OCI-LY7 (cell line): ENCODE measurements at regions not wholly inside any gene's neighbourhood (a gene's known extent, or its start where the extent isn't known, plus 50 kb on each side); places are given as distances from the start of the nearest gene placed in this dataset. TPM values are rescaled to one million over a fixed set of nuclear protein-coding genes. Genes with fewer than 3 reads are reported as not detected.

Experiments
- BruUV-seq: library from RNA; stranded (reverse); fragments of 400-500 nt; replicated peaks from 2 replicates; lab custom pipeline; 2021; lab: Mats Ljungman, UMichigan
- CTCF ChIA-PET: fragments of 300-600 bp; sonication (Branson Sonifier 250); formaldehyde crosslinking; loops from one replicate; lab custom pipeline; 2022; ENCODE audit warnings: antibody characterized with exemption; ENCODE audit not compliant: unreplicated experiment; lab: Charles Lee
- POLR2A ChIA-PET: fragments of 300-600 bp; sonication (Branson Sonifier 250); formaldehyde crosslinking; loops from one replicate; lab custom pipeline; 2022; ENCODE audit warnings: antibody characterized with exemption; lab: Charles Lee
- DNase-seq: peaks from one replicate; pipeline ENCODE4 v3.0.0-alpha.2; 2015; ENCODE audit warnings: low spot score
- H2AFZ ChIP-seq: fragments of 200-600 bp; sonication (generic), shearing (Covaris generic); 2 replicates; pipeline ENCODE4 v1.6.1; 2014; ENCODE audit warnings: mild to moderate bottlenecking, antibody characterized with exemption, low read length, moderate library complexity
- H3K27ac ChIP-seq: fragments of 200-600 bp; sonication (generic); 2 replicates; pipeline ENCODE4 v1.5.1; 2014; ENCODE audit warnings: mixed run types, low read depth, mild to moderate bottlenecking, moderate library complexity, low read length, inconsistent platforms; ENCODE audit not compliant: poor library complexity, severe bottlenecking
- H3K36me3 ChIP-seq: fragments of 200-600 bp; sonication (generic); 2 replicates; pipeline ENCODE4 v1.6.1; 2014; ENCODE audit warnings: mild to moderate bottlenecking, antibody characterized with exemption, low read length, moderate library complexity, mixed read lengths; ENCODE audit not compliant: insufficient read depth
- H3K4me1 ChIP-seq: fragments of 200-600 bp; sonication (generic); 2 replicates; pipeline ENCODE4 v1.5.1; 2014; ENCODE audit warnings: mild to moderate bottlenecking, low read length; ENCODE audit not compliant: insufficient read depth, poor library complexity, severe bottlenecking
- H3K4me2 ChIP-seq: fragments of 200-600 bp; sonication (generic); 2 replicates; pipeline ENCODE4 v1.6.1; 2014; ENCODE audit warnings: mild to moderate bottlenecking, low read length
- H3K4me3 ChIP-seq: fragments of 200-600 bp; sonication (generic); 2 replicates; pipeline ENCODE4 v1.5.1; 2014; ENCODE audit warnings: mild to moderate bottlenecking, low read depth, low read length; ENCODE audit not compliant: poor library complexity, severe bottlenecking
- H3K79me2 ChIP-seq: fragments of 200-600 bp; sonication (generic); 2 replicates; pipeline ENCODE4 v1.6.1; 2016; ENCODE audit warnings: low read depth, mild to moderate bottlenecking, low read length, moderate library complexity, mixed read lengths; ENCODE audit not compliant: insufficient read depth
- H3K9me2 ChIP-seq: fragments of 200-600 bp; sonication (generic); 2 replicates; pipeline ENCODE4 v1.6.1; 2016; ENCODE audit warnings: mild to moderate bottlenecking, low read length, mixed read lengths; ENCODE audit not compliant: insufficient read depth
- H3K9me3 ChIP-seq: fragments of 200-600 bp; sonication (generic); 2 replicates; pipeline ENCODE4 v1.6.1; 2014; ENCODE audit warnings: mild to moderate bottlenecking, mixed run types, low read length, mixed read lengths
- H4K20me1 ChIP-seq: fragments of 200-600 bp; sonication (generic); 2 replicates; pipeline ENCODE4 v1.6.1; 2014; ENCODE audit warnings: mild to moderate bottlenecking, antibody characterized with exemption, low read length, moderate library complexity, mixed read lengths; ENCODE audit not compliant: insufficient read depth
- CTCF ChIP-seq: fragments of 200-600 bp; sonication (generic); conservative IDR thresholded peaks from 2 replicates; pipeline ENCODE4 v1.5.1; 2014; ENCODE audit warnings: mild to moderate bottlenecking, antibody characterized with exemption, low read length, moderate library complexity, mixed read lengths
- EZH2phosphoT487 ChIP-seq: fragments of 200-600 bp; sonication (generic); IDR thresholded peaks from 2 replicates; pipeline ENCODE4 v1.6.1; 2018; ENCODE audit warnings: low read depth, borderline replicate concordance, mild to moderate bottlenecking, mixed run types, antibody characterized with exemption, low read length, moderate library complexity, mixed read lengths
- intact Hi-C: fragments of 100-400 bp; cut with micrococcal nuclease; formaldehyde crosslinking; loops from one replicate; pipeline ENCODE4 v1.10.0; 2022; ENCODE audit not compliant: unreplicated experiment
- small RNA-seq: library from RNA; depleted of rRNA; stranded (forward); fragments of <200 nt; gene quantifications from one replicate; pipeline ENCODE3, GENCODE V24; 2014

GRCh38 chr2:186433777-186434432 lies 52.2 kb upstream of the ZC3H15 start:
- intact Hi-C loops: no loop called here
- TF ChIP-seq CTCF: no peak
- no peak for TF ChIP-seq EZH2phosphoT487
- H3K9me2 ChIP-seq: no peaks in the 10 kb centered on the region
- H2AFZ ChIP-seq: no peak overlapping the region
- no peaks in the 10 kb centered on the region for H3K4me1 ChIP-seq
- no TSS peak for BruUV-seq
- no peak overlapping the region for H3K4me2 ChIP-seq
- peaks cover 8% of the 10 kb centered on the region; the same call in 1 of the 2 replicates for H3K9me3 ChIP-seq
- no peak overlapping the region for H3K27ac ChIP-seq
- POLR2A ChIA-PET: no interaction called here
- CTCF ChIA-PET: no interaction called here
- H3K79me2 ChIP-seq: no peaks in the 10 kb centered on the region
- H3K36me3 ChIP-seq: no peaks in the 10 kb centered on the region
- no peak overlapping the region for H3K4me3 ChIP-seq
- H4K20me1 ChIP-seq: no peaks in the 10 kb centered on the region
- no peak for DNase-seq

Small RNAs in the stretch of these regions (small RNA-seq; reads per million reads assigned to genes)
- gene AC104058.1: not detected
